ENCODE measurements at regions not wholly inside any gene's neighbourhood (a gene's known extent, or its start where the extent isn't known, plus 50 kb on each side); places are given as distances from the start of the nearest gene placed in this dataset.
A peak's percentile ranks its signal among the peaks of the same experiment; 100 is the strongest.

DNA sequence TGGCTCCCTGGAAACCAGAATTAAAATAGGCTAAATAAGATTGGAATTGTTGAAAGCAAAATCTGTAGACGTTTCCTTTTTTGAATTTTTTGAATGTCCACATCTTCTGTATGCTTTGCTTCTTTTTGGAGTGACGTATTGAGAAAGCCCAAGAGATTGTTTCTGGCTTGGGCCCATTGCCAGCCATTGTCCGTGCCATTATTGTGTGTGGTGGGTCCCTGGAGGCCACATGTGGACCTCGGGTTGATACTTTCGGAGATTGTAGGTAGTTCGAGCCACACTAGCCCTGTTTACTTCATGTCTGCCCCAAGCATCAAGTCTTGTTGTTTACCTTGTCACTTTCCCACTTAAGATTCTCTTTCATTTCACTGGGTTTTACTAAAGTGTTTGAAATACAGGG is 106.0 kb downstream of the PALM2AKAP2 start:
- no peaks in the 10 kb centered on the region for H3K4me1 ChIP-seq

DNA sequence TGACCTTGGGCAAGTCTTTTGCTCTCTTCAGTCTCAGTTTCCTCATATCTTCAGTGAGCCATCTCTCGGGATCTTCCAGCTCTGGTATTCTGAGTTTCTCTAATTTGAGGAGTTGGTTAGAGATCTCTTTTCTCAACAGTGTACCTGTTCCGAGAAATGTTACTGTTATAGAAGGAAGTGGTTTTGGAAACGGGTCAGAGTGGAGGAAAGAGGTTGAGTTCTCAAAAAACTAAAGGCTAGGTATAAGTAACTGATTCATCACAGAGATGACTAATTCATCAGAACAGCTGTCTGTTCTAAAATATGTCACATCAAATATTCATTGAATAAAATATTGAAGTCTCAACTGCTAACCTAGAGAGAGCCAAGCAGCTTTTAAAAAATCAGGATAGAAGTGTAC is 106.6 kb downstream of the PALM2AKAP2 start:
- H3K36me3 ChIP-seq = no peaks in the 10 kb centered on the region
- H3K27me3 ChIP-seq = no peaks in the 10 kb centered on the region
- H3K4me3 ChIP-seq = no peak overlapping the region
- TF ChIP-seq POLR2AphosphoS5 (IDR thresholded peaks at IDR 0.05) (no peak), POLR2A (IDR thresholded peaks at IDR 0.05) (no peak)
- TF ChIP-seq, protein P1, sequence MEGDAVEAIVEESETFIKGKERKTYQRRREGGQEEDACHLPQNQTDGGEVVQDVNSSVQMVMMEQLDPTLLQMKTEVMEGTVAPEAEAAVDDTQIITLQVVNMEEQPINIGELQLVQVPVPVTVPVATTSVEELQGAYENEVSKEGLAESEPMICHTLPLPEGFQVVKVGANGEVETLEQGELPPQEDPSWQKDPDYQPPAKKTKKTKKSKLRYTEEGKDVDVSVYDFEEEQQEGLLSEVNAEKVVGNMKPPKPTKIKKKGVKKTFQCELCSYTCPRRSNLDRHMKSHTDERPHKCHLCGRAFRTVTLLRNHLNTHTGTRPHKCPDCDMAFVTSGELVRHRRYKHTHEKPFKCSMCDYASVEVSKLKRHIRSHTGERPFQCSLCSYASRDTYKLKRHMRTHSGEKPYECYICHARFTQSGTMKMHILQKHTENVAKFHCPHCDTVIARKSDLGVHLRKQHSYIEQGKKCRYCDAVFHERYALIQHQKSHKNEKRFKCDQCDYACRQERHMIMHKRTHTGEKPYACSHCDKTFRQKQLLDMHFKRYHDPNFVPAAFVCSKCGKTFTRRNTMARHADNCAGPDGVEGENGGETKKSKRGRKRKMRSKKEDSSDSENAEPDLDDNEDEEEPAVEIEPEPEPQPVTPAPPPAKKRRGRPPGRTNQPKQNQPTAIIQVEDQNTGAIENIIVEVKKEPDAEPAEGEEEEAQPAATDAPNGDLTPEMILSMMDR (IDR thresholded peaks at IDR 0.05) = no peak
- intact Hi-C loops (cut with DNase I; ENCODE audit: low total_unique reads) = no loop called here
- H3K9me3 ChIP-seq = no peaks in the 10 kb centered on the region
- DNase-seq (ENCODE audit: low spot score in 2 of 2) = no peak
- no peaks in the 10 kb centered on the region for H3K4me1 ChIP-seq
- no peak overlapping the region for H3K27ac ChIP-seq

More for the DNA sequence above, 106.0 kb downstream of the PALM2AKAP2 start:
- Histone ChIP-seq H3K27me3 (no peaks in the 10 kb centered on the region), H3K9me3 (no peaks in the 10 kb centered on the region), H3K27ac (no peak overlapping the region), H3K4me3 (no peak overlapping the region), H3K36me3 (no peaks in the 10 kb centered on the region)
- no peak for DNase-seq (ENCODE audit: low spot score in 2 of 2)
- intact Hi-C loops (cut with DNase I; ENCODE audit: low total_unique reads) = no loop called here
- TF ChIP-seq POLR2A (IDR thresholded peaks at IDR 0.05) (no peak), POLR2AphosphoS5 (IDR thresholded peaks at IDR 0.05) (no peak)
- TF ChIP-seq, protein P1 (IDR thresholded peaks at IDR 0.05) = no peak

DNA sequence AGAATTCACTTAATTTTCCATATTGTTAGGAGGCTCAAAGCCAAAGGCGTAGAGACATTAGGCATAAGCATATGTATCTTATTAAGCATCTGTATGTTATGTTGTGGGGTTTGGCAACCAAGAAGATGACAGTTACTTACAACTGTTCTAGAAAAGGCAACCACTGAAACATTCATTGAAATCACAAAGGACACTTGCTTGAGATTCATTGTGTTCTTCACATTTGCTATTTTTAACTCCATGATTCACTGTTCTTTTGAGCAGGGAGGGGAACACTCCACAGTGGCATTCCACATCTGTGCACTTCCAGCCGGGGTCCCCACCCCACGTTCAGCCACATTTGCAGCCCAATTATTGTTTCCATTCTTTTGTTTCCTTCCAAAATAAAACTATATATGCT is 107.1 kb downstream of the PALM2AKAP2 start:
- Histone ChIP-seq H3K4me1 (no peaks in the 10 kb centered on the region), H3K27me3 (no peaks in the 10 kb centered on the region), H3K27ac (no peak overlapping the region), H3K9me3 (no peaks in the 10 kb centered on the region), H3K36me3 (no peaks in the 10 kb centered on the region), H3K4me3 (no peak overlapping the region)
- intact Hi-C loops (cut with DNase I; ENCODE audit: low total_unique reads) = no loop called here
- TF ChIP-seq, protein P1 (IDR thresholded peaks at IDR 0.05) = no peak
- TF ChIP-seq POLR2AphosphoS5 (IDR thresholded peaks at IDR 0.05) = no peak
- no peak for TF ChIP-seq POLR2A (IDR thresholded peaks at IDR 0.05)
- no peak for DNase-seq (ENCODE audit: low spot score in 2 of 2)

DNA sequence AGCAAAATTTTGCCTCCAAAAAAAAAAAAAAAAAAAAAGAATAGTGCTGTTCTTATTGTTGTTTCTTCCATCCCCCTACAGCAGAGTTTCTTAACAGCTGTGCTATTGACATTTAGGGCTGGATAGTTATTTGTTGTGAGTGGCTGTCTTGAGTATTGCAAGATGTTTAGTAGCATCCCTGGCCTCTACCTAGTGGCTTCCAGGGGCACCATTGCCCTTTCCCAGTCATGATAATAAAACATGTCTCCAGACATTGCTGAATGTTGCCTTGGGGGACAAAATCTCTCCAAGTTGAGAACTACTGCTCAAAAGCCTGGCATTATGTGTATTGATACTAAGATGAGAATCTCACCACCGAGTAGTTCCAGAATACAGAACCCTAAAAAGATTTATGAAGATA is 108.7 kb downstream of the PALM2AKAP2 start:
- no peaks in the 10 kb centered on the region for H3K36me3 ChIP-seq
- H3K4me1 ChIP-seq = no peaks in the 10 kb centered on the region
- no peak overlapping the region for H3K4me3 ChIP-seq
- TF ChIP-seq, protein P1 (IDR thresholded peaks at IDR 0.05) = no peak
- TF ChIP-seq POLR2AphosphoS5 (IDR thresholded peaks at IDR 0.05) = no peak
- TF ChIP-seq POLR2A (IDR thresholded peaks at IDR 0.05) = no peak
- no peak for DNase-seq (ENCODE audit: low spot score in 2 of 2)
- H3K27me3 ChIP-seq = no peaks in the 10 kb centered on the region
- no peaks in the 10 kb centered on the region for H3K9me3 ChIP-seq
- intact Hi-C loops (cut with DNase I; ENCODE audit: low total_unique reads) = no loop called here
- no peak overlapping the region for H3K27ac ChIP-seq

DNA sequence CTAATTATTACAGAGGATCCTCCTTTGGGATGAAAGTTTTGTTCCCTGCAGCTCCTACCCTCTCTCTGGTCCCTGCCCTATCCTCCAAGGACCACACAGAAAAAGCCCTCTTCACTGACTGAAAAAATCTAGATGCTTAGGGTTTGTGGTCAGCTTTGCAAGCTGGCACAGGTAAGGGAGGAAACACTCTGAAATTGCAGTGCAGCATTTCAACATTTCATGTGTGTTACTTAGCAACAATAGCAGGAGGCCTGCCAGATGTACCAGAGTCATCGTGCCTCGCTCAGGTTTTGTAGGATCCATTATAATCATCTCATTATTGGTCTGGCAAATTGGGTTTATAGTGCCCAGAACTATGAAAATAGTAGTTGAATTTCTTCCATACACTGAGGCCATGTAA is 109.5 kb downstream of the PALM2AKAP2 start:
- intact Hi-C loops (cut with DNase I; ENCODE audit: low total_unique reads) = no loop called here
- no peaks in the 10 kb centered on the region for H3K9me3 ChIP-seq
- DNase-seq (ENCODE audit: low spot score in 2 of 2) = peak in 1 of 2 donors; percentile 64
- no peak overlapping the region for H3K27ac ChIP-seq
- no peak overlapping the region for H3K4me3 ChIP-seq
- no peaks in the 10 kb centered on the region for H3K27me3 ChIP-seq
- no peaks in the 10 kb centered on the region for H3K4me1 ChIP-seq
- H3K36me3 ChIP-seq = no peaks in the 10 kb centered on the region
- TF ChIP-seq, protein P1 (IDR thresholded peaks at IDR 0.05) = no peak
- TF ChIP-seq POLR2A (IDR thresholded peaks at IDR 0.05) = no peak
